ENCODE measurements at regions not wholly inside any gene's neighbourhood (a gene's known extent, or its start where the extent isn't known, plus 50 kb on each side); places are given as distances from the start of the nearest gene placed in this dataset.

DNA sequence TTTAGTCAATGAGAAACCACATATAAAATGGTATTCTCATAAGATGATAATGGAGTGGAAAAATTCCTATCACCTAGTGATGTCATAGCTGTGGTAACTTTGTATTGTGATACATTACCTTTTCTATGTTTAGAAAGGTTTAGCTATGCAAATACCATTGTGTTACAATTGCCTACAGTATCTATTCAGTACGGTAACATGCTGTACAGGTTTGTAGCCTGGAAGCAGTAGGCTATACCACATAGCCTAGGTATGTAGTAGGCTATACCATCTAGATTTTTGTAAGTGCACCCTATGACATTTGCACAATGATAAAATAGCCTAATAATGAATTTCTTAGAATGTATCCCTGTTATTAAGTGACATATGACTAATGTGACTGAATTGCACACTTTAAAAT, 50.5 kb upstream of the CCDC196 start:
- Mint-ChIP-seq H3K9me3 (ENCODE audit: low read depth) (peaks cover 36% of the 10 kb centered on the region), H3K4me1 (ENCODE audit: low read depth) (no peaks in the 10 kb centered on the region), H3K27me3 (ENCODE audit: low read depth) (peaks cover 1% of the 10 kb centered on the region), H3K36me3 (ENCODE audit: low read depth) (peaks cover 1% of the 10 kb centered on the region), H3K27ac (ENCODE audit: unreplicated experiment) (no peak overlapping the region), H3K4me3 (ENCODE audit: unreplicated experiment) (no peak overlapping the region)
- TF ChIP-seq CTCF (IDR thresholded peaks at IDR 0.05), result no peak
- DNase-seq (ENCODE audit: low spot score), result no peak

Measured in chondrocyte (in vitro differentiated cells).